Daoy (cell line): ENCODE measurements at regions not wholly inside any gene's neighbourhood (a gene's known extent, or its start where the extent isn't known, plus 50 kb on each side); places are given as distances from the start of the nearest gene placed in this dataset.
"Not testable (repeated sequence)": the region's sequence is repeated elsewhere in the genome, so short reads cannot be mapped to it uniquely, and the experiment has no call there.

Experiments used
- DNase-seq: peaks from one replicate; pipeline ENCODE4 v3.0.0-alpha.2; 2015; ENCODE audit warnings: low read depth

GRCh38 chr4:14168919-14169318 lies 541.4 kb upstream of the BOD1L1 start:
- DNase-seq: peak; percentile 87

GRCh38 chr4:14169460-14169859 lies 541.9 kb upstream of the BOD1L1 start:
- peak; percentile 11 for DNase-seq

- DNase-seq: not testable (repeated sequence)
Observed at GRCh38 chr4:14169940-14170339, 542.4 kb upstream of the BOD1L1 start.

GRCh38 chr4:14176613-14177012 lies 549.1 kb upstream of the BOD1L1 start:
- no peak for DNase-seq

GRCh38 chr4:14177987-14178386 lies 550.5 kb upstream of the BOD1L1 start:
- no peak for DNase-seq

GRCh38 chr4:14178421-14178820 lies 550.9 kb upstream of the BOD1L1 start:
- peak; percentile 39 for DNase-seq

- no peak for DNase-seq
Observed at GRCh38 chr4:14180166-14180565, 552.6 kb upstream of the BOD1L1 start.

- peak; percentile 57 for DNase-seq
Observed at GRCh38 chr4:14180983-14181601, 553.6 kb upstream of the BOD1L1 start.

GRCh38 chr4:14182148-14182547 lies 554.6 kb upstream of the BOD1L1 start:
- no peak for DNase-seq

- DNase-seq: no peak
Observed at GRCh38 chr4:14184265-14184664, 556.7 kb upstream of the BOD1L1 start.

GRCh38 chr4:14184767-14185166 lies 557.2 kb upstream of the BOD1L1 start:
- no peak for DNase-seq

- DNase-seq: no peak
Observed at GRCh38 chr4:14188214-14188613, 560.7 kb upstream of the BOD1L1 start.

GRCh38 chr4:14193601-14194000 lies 566.1 kb upstream of the BOD1L1 start:
- no peak for DNase-seq

GRCh38 chr4:14196131-14196530 lies 568.6 kb upstream of the BOD1L1 start:
- peak; percentile 32 for DNase-seq

- DNase-seq: no peak
Observed at GRCh38 chr4:14215116-14215770, 587.7 kb upstream of the BOD1L1 start.

- DNase-seq: no peak
Observed at GRCh38 chr4:14217401-14217800, 589.9 kb upstream of the BOD1L1 start.

GRCh38 chr4:14218641-14219040 lies 591.1 kb upstream of the BOD1L1 start:
- no peak for DNase-seq

- DNase-seq: no peak
Observed at GRCh38 chr4:14221176-14221575, 593.7 kb upstream of the BOD1L1 start.

GRCh38 chr4:14222377-14223029 lies 595.0 kb upstream of the BOD1L1 start:
- DNase-seq: no peak

- DNase-seq: no peak
Observed at GRCh38 chr4:14223461-14223860, 595.9 kb upstream of the BOD1L1 start.

- no peak for DNase-seq
Observed at GRCh38 chr4:14225688-14226207, 598.2 kb upstream of the BOD1L1 start.

- no peak for DNase-seq
Observed at GRCh38 chr4:14233126-14233525, 605.6 kb upstream of the BOD1L1 start.

GRCh38 chr4:14234307-14234706 lies 606.8 kb upstream of the BOD1L1 start:
- no peak for DNase-seq
